IMR-90 (cell line): ENCODE measurements at regions not wholly inside any gene's neighbourhood (a gene's known extent, or its start where the extent isn't known, plus 50 kb on each side); places are given as distances from the start of the nearest gene placed in this dataset.

Source experiments
- ATAC-seq: fragments of 200-7000 bp; cut with Tn5 transposase; 2 replicates; pipeline ENCODE4 v1.9.1; 2020; ENCODE audit warnings: low read depth, mild to moderate bottlenecking, moderate library complexity
- BruUV-seq: library from RNA; stranded (reverse); fragments of 400-500 nt; replicated peaks from 2 replicates; lab custom pipeline; 2021; lab: Mats Ljungman, UMichigan
- CTCF ChIA-PET: fragments of 300-600 bp; formaldehyde crosslinking; extraction: SDS; loops from one replicate; lab custom pipeline; 2021; ENCODE audit warnings: antibody characterized with exemption; lab: Yijun Ruan, JAX
- POLR2A ChIA-PET: fragments of 300-600 bp; sonication (Branson Sonifier 250); formaldehyde crosslinking; loops from one replicate; lab custom pipeline; 2022; ENCODE audit warnings: antibody characterized with exemption; ENCODE audit not compliant: unreplicated experiment; lab: Charles Lee
- DNase-seq: peaks from one replicate; pipeline ENCODE4 v3.0.0; 2013
- H2AFZ ChIP-seq: replicated peaks from 2 replicates; pipeline ENCODE3; 2013; ENCODE audit warnings: low read length, mild to moderate bottlenecking; ENCODE audit not compliant: poor library complexity
- H2AK5ac ChIP-seq: 2 replicates; pipeline ENCODE4 v1.6.1; 2013; ENCODE audit warnings: low read depth, low read length, inconsistent platforms
- H2AK9ac ChIP-seq: replicated peaks from 2 replicates; pipeline ENCODE3; 2013; ENCODE audit warnings: mild to moderate bottlenecking, low read depth, low read length, moderate library complexity; ENCODE audit not compliant: poor library complexity
- H2BK120ac ChIP-seq: 2 replicates; pipeline ENCODE4 v1.6.1; 2013; ENCODE audit warnings: low read depth, low read length, inconsistent platforms
- H2BK15ac ChIP-seq: 3 replicates; pipeline ENCODE4 v1.6.1; 2013; ENCODE audit warnings: low read depth, low read length, inconsistent platforms
- H2BK20ac ChIP-seq: 2 replicates; pipeline ENCODE4 v1.6.1; 2013; ENCODE audit warnings: low read depth, mild to moderate bottlenecking, inconsistent platforms, low read length, moderate library complexity
- H2BK5ac ChIP-seq: 2 replicates; pipeline ENCODE4 v1.6.1; 2013; ENCODE audit warnings: mild to moderate bottlenecking, low read depth, low read length, inconsistent platforms; ENCODE audit not compliant: poor library complexity, severe bottlenecking
- H3K14ac ChIP-seq: replicated peaks from 2 replicates; pipeline ENCODE4 v1.6.1; 2013; ENCODE audit warnings: low read depth, low read length, inconsistent platforms
- H3K18ac ChIP-seq: 2 replicates; pipeline ENCODE4 v1.6.1; 2013; ENCODE audit warnings: low read depth, low read length, control low read depth
- H3K23ac ChIP-seq: 2 replicates; pipeline ENCODE4 v1.6.1; 2013; ENCODE audit warnings: low read depth, low read length, inconsistent platforms
- H3K27ac ChIP-seq: 2 replicates; pipeline ENCODE4 v1.5.1; 2013; ENCODE audit warnings: mild to moderate bottlenecking, control low read depth, low read length; ENCODE audit not compliant: insufficient read depth
- H3K27me3 ChIP-seq: 2 replicates; pipeline ENCODE4 v1.6.1; 2013; ENCODE audit warnings: low read length; ENCODE audit not compliant: control insufficient read depth, insufficient read depth
- H3K36me3 ChIP-seq: 2 replicates; pipeline ENCODE4 v1.6.1; 2013; ENCODE audit warnings: low read length, mixed read lengths; ENCODE audit not compliant: control insufficient read depth, insufficient read depth
- H3K4ac ChIP-seq: 2 replicates; pipeline ENCODE4 v1.6.1; 2013; ENCODE audit warnings: low read depth, low read length, inconsistent platforms
- H3K4me1 ChIP-seq: 2 replicates; pipeline ENCODE4 v1.6.1; 2013; ENCODE audit warnings: low read length, mixed read lengths; ENCODE audit not compliant: control insufficient read depth, insufficient read depth
- H3K4me2 ChIP-seq: 2 replicates; pipeline ENCODE4 v1.6.1; 2013; ENCODE audit warnings: low read depth, mild to moderate bottlenecking, control low read depth, low read length, moderate library complexity
- H3K4me3 ChIP-seq: 2 replicates; pipeline ENCODE4 v1.5.1; 2013; ENCODE audit warnings: low read depth, mild to moderate bottlenecking, control low read depth, low read length, moderate library complexity; ENCODE audit not compliant: insufficient read depth
- H3K56ac ChIP-seq: 2 replicates; pipeline ENCODE4 v1.6.1; 2013; ENCODE audit warnings: low read length, inconsistent platforms; ENCODE audit not compliant: insufficient read depth; ENCODE audit errors: extremely low read depth
- H3K79me1 ChIP-seq, 2 experiments: 2 replicates each; pipeline ENCODE4 v1.6.1; 2013; ENCODE audit warnings: low read length in 2 of 2, inconsistent platforms in 1 of 2, low read depth in 1 of 2
- H3K9ac ChIP-seq: 2 replicates; pipeline ENCODE4 v1.6.1; 2013; ENCODE audit warnings: low read depth, low read length, control low read depth
- H3K9me1 ChIP-seq: 2 replicates; pipeline ENCODE4 v1.6.1; 2013; ENCODE audit warnings: low read length, inconsistent platforms; ENCODE audit not compliant: insufficient read depth
- H3K9me3 ChIP-seq: 2 replicates; pipeline ENCODE4 v1.6.1; 2013; ENCODE audit warnings: low read length; ENCODE audit not compliant: control insufficient read depth, insufficient read depth
- H4K20me1 ChIP-seq: 2 replicates; pipeline ENCODE4 v1.6.1; 2013; ENCODE audit warnings: low read length, inconsistent platforms; ENCODE audit not compliant: insufficient read depth
- H4K5ac ChIP-seq: 2 replicates; pipeline ENCODE4 v1.6.1; 2013; ENCODE audit warnings: mild to moderate bottlenecking, low read depth, low read length, control low read depth
- H4K8ac ChIP-seq, 2 experiments: 2 replicates each; pipeline ENCODE4 v1.6.1; 2013; ENCODE audit warnings: low read depth in 2 of 2, low read length in 2 of 2, control low read depth in 1 of 2, inconsistent platforms in 1 of 2
- H4K91ac ChIP-seq: 2 replicates; pipeline ENCODE4 v1.6.1; 2013; ENCODE audit warnings: low read depth, low read length, inconsistent platforms; ENCODE audit not compliant: insufficient read depth
- CEBPB ChIP-seq: IDR thresholded peaks from 2 replicates; pipeline ENCODE4 v1.6.1; 2012; ENCODE audit warnings: low read depth, low read length, improper control_type of control experiment
- CHD1 ChIP-seq: IDR thresholded peaks from 2 replicates; pipeline ENCODE4 v1.6.1; 2012; ENCODE audit warnings: low read depth, low read length, improper control_type of control experiment
- CTCF ChIP-seq: conservative IDR thresholded peaks from 2 replicates; pipeline ENCODE4 v1.5.1; 2012; ENCODE audit warnings: mild to moderate bottlenecking, low read depth, low read length, improper control_type of control experiment
- MAZ ChIP-seq: IDR thresholded peaks from 2 replicates; pipeline ENCODE4 v1.6.1; 2012; ENCODE audit warnings: low read depth, mild to moderate bottlenecking, low read length, improper control_type of control experiment, moderate library complexity, borderline replicate concordance
- MXI1 ChIP-seq: IDR thresholded peaks from 2 replicates; pipeline ENCODE4 v1.6.1; 2012; ENCODE audit warnings: low read depth, mild to moderate bottlenecking, low read length, moderate library complexity, borderline replicate concordance
- NFE2L2 ChIP-seq: fragments of 150-350 bp; IDR thresholded peaks from 2 replicates; pipeline ENCODE4 v1.6.1; 2016; ENCODE audit warnings: low read depth, mild to moderate bottlenecking, low read length
- POLR2A ChIP-seq: IDR thresholded peaks from 2 replicates; pipeline ENCODE4 v1.6.1; 2012; ENCODE audit warnings: mild to moderate bottlenecking, low read depth, low read length
- RCOR1 ChIP-seq: IDR thresholded peaks from 2 replicates; pipeline ENCODE4 v1.6.1; 2012; ENCODE audit warnings: mild to moderate bottlenecking, low read length, improper control_type of control experiment; ENCODE audit not compliant: insufficient replicate concordance
- RFX5 ChIP-seq: IDR thresholded peaks from 2 replicates; pipeline ENCODE4 v1.8.0; 2012; ENCODE audit warnings: low read depth, mild to moderate bottlenecking, low read length, moderate library complexity
- SMC3 ChIP-seq: fragments of 150-350 bp; IDR thresholded peaks from 2 replicates; pipeline ENCODE4 v1.6.1; 2016; ENCODE audit warnings: low read depth, mild to moderate bottlenecking, antibody characterized with exemption, low read length, moderate library complexity
- USF2 ChIP-seq: fragments of 150-350 bp; IDR thresholded peaks from 2 replicates; pipeline ENCODE4 v1.6.1; 2017; ENCODE audit warnings: mild to moderate bottlenecking, antibody characterized with exemption, low read length, low read depth
- WGBS, 2 experiments: methylation state at CpG; one replicate each; pipeline versions ENCODE4 v1.1.5 to v1.1.7; 2013; ENCODE audit warnings: missing lambda C conversion rate in 2 of 2; ENCODE audit not compliant: insufficient read length in 1 of 2; ENCODE audit errors: extremely low coverage in 2 of 2; 5-methylcytosine and 5-hydroxymethylcytosine counted together
- dilution Hi-C: fragments of 300-500 bp; cut with HindIII; formaldehyde crosslinking; loops from one replicate; pipeline ENCODE4 v1.14.3; 2018; ENCODE audit warnings: low sequenced_read_pairs; ENCODE audit not compliant: unreplicated experiment
- in situ Hi-C: fragments of 300-500 bp; cut with MboI; formaldehyde crosslinking; loops from 3 replicates; pipeline ENCODE4 v1.14.3; 2019; ENCODE audit warnings: low sequenced_read_pairs, inconsistent platforms, mixed read lengths
- intact Hi-C: fragments of 100-400 bp; cut with micrococcal nuclease; formaldehyde crosslinking; loops from 2 replicates; pipeline ENCODE4 v1.10.0; 2022

- no peak overlapping the region for H2BK20ac ChIP-seq
- in situ Hi-C loops = no loop called here
- no peak overlapping the region for H3K4me3 ChIP-seq
- TF ChIP-seq POLR2A (no peak), MXI1 (no peak), SMC3 (no peak), RCOR1 (no peak), CTCF (no peak), CEBPB (no peak), NFE2L2 (no peak), MAZ (no peak), RFX5 (no peak), USF2 (no peak), CHD1 (no peak)
- no peak overlapping the region for H2AFZ ChIP-seq
- H3K27ac ChIP-seq = no peak overlapping the region
- no peaks in the 10 kb centered on the region for H3K36me3 ChIP-seq
- no peaks in the 10 kb centered on the region for H3K27me3 ChIP-seq
- H2BK120ac ChIP-seq = no peak overlapping the region
- H2BK5ac ChIP-seq = no peak overlapping the region
- H3K9me1 ChIP-seq = no peaks in the 10 kb centered on the region
- no peak for DNase-seq
- no peak overlapping the region for H3K4ac ChIP-seq
- dilution Hi-C loops = no loop called here
- no peak overlapping the region for H2AK5ac ChIP-seq
- H3K18ac ChIP-seq = no peak overlapping the region
- no peak overlapping the region for H4K8ac ChIP-seq
- H3K23ac ChIP-seq = no peak overlapping the region
- H4K5ac ChIP-seq = no peak overlapping the region
- no peaks in the 10 kb centered on the region for H3K79me1 ChIP-seq
- intact Hi-C loops = no loop called here
- H2BK15ac ChIP-seq = no peak overlapping the region
- no peak overlapping the region for H3K14ac ChIP-seq
- ChIA-PET CTCF (no interaction called here), POLR2A (no interaction called here)
- H3K4me1 ChIP-seq = no peaks in the 10 kb centered on the region
- no peak overlapping the region for H3K4me2 ChIP-seq
- H3K56ac ChIP-seq = no peak overlapping the region
- H2AK9ac ChIP-seq = no peak overlapping the region
- H4K91ac ChIP-seq = no peak overlapping the region
- H3K9ac ChIP-seq = no peak overlapping the region
- no CpG with 5 or more reads among the region's 9 CpGs for WGBS, 2 experiments
- BruUV-seq = no TSS peak
- no peaks in the 10 kb centered on the region for H3K9me3 ChIP-seq
- no peaks in the 10 kb centered on the region for H4K20me1 ChIP-seq
- ATAC-seq = no peak
Measured at GRCh38 chr18:34083910-34084535, 140.7 kb downstream of the NOL4 start.
